GM12874 (cell line): ENCODE measurements at regions not wholly inside any gene's neighbourhood (a gene's known extent, or its start where the extent isn't known, plus 50 kb on each side); places are given as distances from the start of the nearest gene placed in this dataset.

Experiments
- TF ChIP-seq, protein P1 (sequence below): IDR thresholded peaks from 2 replicates; pipeline ENCODE4 v1.5.1; 2011; ENCODE audit warnings: low read depth, mild to moderate bottlenecking, control low read depth, low read length, moderate library complexity; ENCODE audit not compliant: insufficient read depth

DNA sequence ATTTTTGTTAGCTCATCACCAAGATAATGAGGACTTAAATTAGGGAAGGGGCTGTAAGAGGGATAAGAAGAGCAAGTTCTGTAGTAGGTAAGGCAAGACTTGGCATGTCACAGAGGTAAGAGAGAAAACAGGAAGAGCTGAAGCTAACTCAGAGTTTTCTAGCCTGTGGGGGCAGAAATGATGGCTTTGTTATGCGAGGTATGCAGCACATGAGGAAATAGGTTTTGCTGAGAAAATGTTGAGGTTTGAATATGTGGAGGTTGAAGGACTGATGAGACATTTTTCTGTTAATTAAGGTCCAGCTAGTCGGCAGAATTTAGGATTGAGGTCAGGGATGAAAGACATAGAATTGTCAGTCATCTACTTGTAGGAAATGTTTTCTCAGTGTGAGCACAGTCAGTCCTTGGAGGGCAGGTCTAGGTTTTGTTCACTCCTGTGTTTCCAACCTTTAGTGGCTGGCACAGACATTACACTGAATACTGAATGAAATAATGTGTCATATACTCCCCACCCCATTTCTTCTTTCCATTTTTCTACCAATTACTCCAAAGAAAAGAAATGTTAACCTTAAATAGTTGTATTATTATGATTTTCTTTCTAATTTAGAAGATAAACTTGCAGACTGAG, 154.0 kb upstream of the AADAT start:
- TF ChIP-seq, protein P1, sequence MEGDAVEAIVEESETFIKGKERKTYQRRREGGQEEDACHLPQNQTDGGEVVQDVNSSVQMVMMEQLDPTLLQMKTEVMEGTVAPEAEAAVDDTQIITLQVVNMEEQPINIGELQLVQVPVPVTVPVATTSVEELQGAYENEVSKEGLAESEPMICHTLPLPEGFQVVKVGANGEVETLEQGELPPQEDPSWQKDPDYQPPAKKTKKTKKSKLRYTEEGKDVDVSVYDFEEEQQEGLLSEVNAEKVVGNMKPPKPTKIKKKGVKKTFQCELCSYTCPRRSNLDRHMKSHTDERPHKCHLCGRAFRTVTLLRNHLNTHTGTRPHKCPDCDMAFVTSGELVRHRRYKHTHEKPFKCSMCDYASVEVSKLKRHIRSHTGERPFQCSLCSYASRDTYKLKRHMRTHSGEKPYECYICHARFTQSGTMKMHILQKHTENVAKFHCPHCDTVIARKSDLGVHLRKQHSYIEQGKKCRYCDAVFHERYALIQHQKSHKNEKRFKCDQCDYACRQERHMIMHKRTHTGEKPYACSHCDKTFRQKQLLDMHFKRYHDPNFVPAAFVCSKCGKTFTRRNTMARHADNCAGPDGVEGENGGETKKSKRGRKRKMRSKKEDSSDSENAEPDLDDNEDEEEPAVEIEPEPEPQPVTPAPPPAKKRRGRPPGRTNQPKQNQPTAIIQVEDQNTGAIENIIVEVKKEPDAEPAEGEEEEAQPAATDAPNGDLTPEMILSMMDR: no peak

DNA sequence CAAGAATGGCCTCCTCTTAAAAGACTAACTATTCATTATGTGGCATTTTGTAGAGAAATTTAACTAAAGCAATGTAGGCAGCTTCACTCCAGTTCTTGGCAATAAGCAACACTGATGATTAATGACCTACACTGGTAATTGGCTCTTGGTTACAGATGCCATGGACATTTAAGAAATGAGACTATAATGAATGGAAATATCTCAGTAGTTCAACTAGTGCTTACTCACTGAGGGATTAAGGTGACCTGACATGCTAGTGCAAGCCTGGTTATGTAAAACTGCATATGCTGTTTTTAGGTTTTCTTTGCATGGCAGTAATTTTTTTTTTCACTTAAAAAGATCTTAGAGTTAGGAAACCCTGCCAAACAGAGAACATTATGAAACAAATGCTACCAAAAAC, 152.7 kb upstream of the AADAT start:
- TF ChIP-seq, protein P1: no peak

DNA sequence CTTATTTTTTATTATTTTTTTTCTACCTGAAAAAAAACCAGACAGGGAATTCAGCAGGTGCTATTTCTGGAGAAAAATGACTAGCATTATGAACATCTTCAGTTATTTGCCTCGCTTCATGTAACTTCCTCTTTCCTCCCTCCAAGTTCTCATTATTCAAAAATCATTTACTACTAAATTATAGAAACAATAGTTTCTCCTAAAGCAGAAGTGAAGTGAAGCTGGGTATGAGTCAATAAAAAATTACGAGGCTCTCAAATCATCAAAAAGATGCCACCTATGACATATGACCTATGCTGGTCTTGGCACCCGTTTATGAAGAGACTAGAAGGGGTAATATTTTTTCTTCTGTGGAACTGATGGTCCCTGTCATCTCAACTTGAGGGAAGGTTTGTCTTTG, 145.0 kb upstream of the AADAT start:
- TF ChIP-seq, protein P1: no peak

DNA sequence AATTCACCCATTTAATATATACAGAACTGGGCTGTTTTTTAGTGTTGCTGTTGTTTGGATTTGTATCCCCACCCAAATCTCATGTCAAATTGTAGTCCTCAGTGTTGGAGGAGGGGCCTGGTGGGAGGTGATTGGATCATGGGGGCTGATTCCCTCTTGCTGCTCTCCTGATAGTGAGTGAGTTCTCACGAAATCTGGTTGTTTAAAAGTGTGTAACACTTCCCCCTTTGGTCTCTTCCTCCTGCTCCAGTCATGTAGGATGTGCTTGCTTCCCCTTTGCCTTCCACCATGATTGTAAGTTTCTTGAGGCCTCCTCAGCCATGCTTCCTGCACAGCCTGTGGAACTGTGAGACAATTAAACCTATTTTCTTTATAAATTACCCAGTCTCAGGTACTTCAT, 141.6 kb upstream of the AADAT start:
- TF ChIP-seq, protein P1: no peak

DNA sequence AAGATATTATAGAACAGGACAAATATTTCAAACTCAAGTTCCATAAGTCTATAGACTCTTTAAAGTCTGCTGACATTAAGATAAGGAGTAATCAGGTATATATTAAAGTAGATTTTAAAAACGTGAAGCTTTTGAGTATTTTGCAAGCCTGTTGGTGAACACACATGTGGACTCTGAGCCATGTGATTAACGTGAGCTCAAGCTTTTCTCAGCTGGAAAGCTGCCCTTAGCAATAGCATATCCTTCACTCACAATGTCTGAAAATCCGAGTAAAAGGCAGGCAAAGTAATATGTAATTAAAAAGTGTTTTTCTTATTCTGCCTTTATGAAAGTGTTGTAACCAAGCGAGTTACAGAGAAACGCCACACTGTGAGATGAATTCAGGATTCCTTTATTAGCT, 140.5 kb upstream of the AADAT start:
- TF ChIP-seq, protein P1: no peak

DNA sequence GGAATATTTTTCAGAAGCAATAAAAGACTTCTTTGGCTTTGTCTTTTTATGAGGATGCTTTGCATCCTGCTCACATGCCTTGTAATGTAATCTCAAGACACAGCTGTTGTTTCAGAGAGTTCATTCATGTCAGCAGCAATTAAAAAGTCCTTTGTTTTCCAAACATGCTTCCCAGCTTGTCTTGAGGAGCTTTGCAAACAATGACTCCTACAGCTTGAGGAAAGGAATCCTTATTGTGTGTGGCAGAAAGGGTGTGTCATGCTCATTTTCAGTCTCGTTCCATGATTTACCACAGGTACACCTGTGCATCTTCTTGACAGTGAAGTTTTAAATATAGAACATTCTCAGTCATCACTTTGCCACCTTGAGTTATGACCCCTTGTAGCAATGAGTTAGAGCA, 139.2 kb upstream of the AADAT start:
- TF ChIP-seq, protein P1: no peak

DNA sequence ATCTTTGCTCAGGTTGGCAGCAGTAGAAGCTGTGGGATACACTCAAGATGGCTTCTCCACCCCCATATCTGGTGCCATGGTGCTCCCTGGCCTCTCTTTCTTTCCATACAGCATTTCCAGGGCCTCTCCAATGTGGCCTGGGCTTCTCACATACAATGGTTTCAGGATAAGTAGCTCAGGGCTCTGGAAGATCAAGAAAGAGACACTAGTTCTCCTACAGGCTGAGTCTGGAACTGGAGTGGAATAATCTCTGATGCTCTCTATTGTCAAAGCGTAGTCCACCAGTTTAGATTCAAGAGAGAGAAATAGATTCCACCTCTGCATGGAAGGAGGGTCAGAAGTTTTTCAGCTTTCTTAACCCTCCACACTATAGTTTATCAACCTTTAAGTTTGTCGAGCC, 138.2 kb upstream of the AADAT start:
- TF ChIP-seq, protein P1: no peak

DNA sequence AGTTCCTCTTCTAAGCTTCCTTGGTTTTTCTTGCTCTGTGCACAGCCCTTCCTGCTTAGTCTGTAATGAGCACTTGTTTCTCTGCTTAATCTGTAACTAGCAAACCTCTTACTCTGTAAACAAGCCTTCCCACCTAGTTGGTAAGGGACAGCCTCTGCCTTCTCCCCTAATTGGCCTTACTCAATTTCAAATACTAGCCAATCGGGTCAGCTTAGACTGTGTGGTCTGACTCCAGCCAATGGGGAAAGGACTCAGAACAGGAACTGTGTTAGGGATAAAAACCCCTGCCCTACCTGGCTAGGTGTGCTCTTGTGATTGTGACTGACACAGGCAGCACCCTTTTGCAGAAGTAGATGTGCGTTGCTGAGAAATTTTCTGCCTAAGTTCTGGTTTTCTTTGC, 136.5 kb upstream of the AADAT start:
- TF ChIP-seq, protein P1: no peak
